Neural crest cell (in vitro differentiated cells): ENCODE measurements at regions not wholly inside any gene's neighbourhood (a gene's known extent, or its start where the extent isn't known, plus 50 kb on each side); places are given as distances from the start of the nearest gene placed in this dataset.

Experiments used
- DNase-seq: peaks from one replicate; pipeline ENCODE4 v3.0.0; 2021; ENCODE audit warnings: low read depth, mixed read lengths, low spot score
- H3K27ac Mint-ChIP-seq: one replicate; pipeline ENCODE4 v1.8.0; 2021; ENCODE audit warnings: mild to moderate bottlenecking, mixed read lengths; ENCODE audit not compliant: unreplicated experiment
- H3K27me3 Mint-ChIP-seq: 2 replicates; pipeline ENCODE4 v1.8.0; 2021; ENCODE audit warnings: low read depth, mild to moderate bottlenecking, mixed read lengths
- H3K36me3 Mint-ChIP-seq: 2 replicates; pipeline ENCODE4 v1.8.0; 2021; ENCODE audit warnings: low read depth, mild to moderate bottlenecking, mixed read lengths
- H3K4me1 Mint-ChIP-seq: 2 replicates; pipeline ENCODE4 v1.8.0; 2021; ENCODE audit warnings: mixed read lengths
- H3K4me3 Mint-ChIP-seq: one replicate; pipeline ENCODE4 v1.8.0; 2021; ENCODE audit warnings: mild to moderate bottlenecking, mixed read lengths
- H3K9me3 Mint-ChIP-seq: 2 replicates; pipeline ENCODE4 v1.8.0; 2021; ENCODE audit warnings: mixed read lengths
- CTCF ChIP-seq: fragments of 200-600 bp; sonication (generic); conservative IDR thresholded peaks from 2 replicates; pipeline ENCODE4 v1.5.0; 2021; ENCODE audit warnings: antibody characterized with exemption, mild to moderate bottlenecking

- TF ChIP-seq CTCF = no peak
- DNase-seq = no peak
- Mint-ChIP-seq H3K27me3 (no peaks in the 10 kb centered on the region), H3K9me3 (no peaks in the 10 kb centered on the region), H3K27ac (no peak overlapping the region), H3K4me3 (no peak overlapping the region), H3K4me1 (no peaks in the 10 kb centered on the region), H3K36me3 (no peaks in the 10 kb centered on the region)
Measured at GRCh38 chr10:9869205-9869604, 1148.5 kb upstream of the CELF2 start.

DNA sequence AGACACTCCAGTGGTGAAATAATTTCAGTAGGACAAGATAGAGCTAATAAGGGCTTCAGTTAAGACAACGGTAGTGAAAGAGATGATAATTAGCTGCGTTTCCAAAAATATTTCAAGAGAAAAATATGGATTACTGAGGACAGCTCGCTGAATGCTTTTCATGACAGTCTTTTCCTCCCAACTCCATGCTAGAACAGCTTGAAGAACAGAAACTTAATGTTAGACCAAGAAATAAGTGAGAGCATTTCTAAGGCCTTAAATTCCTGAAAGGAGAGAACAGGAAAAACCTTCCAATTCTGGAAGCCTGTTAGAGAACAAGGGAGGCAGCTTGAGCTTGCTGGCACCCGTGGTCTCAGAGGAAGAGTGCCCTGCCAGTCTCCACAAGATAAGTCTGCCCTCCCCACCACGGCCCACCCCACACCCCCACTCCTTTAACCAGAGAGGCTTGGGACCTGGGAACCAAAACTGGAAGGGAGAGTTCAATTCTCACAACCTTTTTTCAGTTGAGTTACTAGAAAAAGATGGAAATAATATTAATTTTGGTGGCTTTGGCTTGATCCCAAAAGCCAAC is 1148.0 kb upstream of the CELF2 start:
- Mint-ChIP-seq H3K9me3 (no peaks in the 10 kb centered on the region), H3K4me1 (no peaks in the 10 kb centered on the region), H3K27me3 (no peaks in the 10 kb centered on the region), H3K4me3 (no peak overlapping the region), H3K27ac (no peak overlapping the region), H3K36me3 (no peaks in the 10 kb centered on the region)
- DNase-seq = no peak
- no peak for TF ChIP-seq CTCF

DNA sequence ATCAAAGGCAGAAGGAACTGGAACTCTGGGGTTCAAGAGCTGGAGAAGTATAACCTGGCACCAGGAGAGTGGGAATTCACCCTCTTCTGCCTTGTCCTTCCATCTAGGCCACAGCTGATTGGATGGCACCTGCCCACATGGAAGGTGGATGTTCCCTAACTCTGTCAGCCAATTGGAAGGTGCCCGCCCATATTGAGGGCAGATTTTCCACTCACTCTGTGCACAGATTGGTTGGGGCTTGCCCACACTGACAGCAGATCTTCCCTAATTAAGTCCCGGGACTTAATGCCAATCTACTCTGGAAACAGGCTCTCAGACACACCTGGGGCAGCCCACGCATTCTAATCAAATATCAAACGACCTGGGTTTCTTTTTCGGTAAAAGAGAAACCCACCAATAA is 1142.3 kb upstream of the CELF2 start:
- no peaks in the 10 kb centered on the region for H3K36me3 Mint-ChIP-seq
- H3K4me1 Mint-ChIP-seq = no peaks in the 10 kb centered on the region
- no peaks in the 10 kb centered on the region for H3K27me3 Mint-ChIP-seq
- no peaks in the 10 kb centered on the region for H3K9me3 Mint-ChIP-seq
- no peak for DNase-seq
- no peak for TF ChIP-seq CTCF
- no peak overlapping the region for H3K4me3 Mint-ChIP-seq
- no peak overlapping the region for H3K27ac Mint-ChIP-seq

GRCh38 chr10:9877978-9878377 is 1139.7 kb upstream of the CELF2 start:
- no peaks in the 10 kb centered on the region for H3K27me3 Mint-ChIP-seq
- no peak for DNase-seq
- H3K27ac Mint-ChIP-seq = no peak overlapping the region
- no peaks in the 10 kb centered on the region for H3K4me1 Mint-ChIP-seq
- peaks cover 2% of the 10 kb centered on the region for H3K36me3 Mint-ChIP-seq
- peaks cover 3% of the 10 kb centered on the region for H3K9me3 Mint-ChIP-seq
- TF ChIP-seq CTCF = no peak
- no peak overlapping the region for H3K4me3 Mint-ChIP-seq

DNA sequence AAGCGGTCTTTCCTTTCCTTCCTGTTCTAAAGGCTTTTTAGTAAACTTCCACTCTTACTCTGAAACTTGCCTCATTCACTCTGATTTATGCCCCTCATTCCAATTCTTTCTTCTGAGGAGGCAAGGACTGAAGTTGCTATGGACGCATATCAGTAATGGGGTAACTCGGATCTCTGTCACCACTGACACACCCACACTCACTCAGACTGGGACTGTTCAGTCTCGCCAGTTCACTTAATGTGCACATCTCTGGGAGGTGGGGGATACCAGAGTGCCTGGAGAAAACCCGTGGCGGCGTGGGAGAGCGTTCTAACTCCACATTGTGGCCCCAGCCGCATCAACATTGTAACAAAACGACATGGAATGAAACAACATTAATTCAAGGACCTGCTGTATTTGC is 1139.3 kb upstream of the CELF2 start:
- TF ChIP-seq CTCF = no peak
- Mint-ChIP-seq H3K4me3 (no peak overlapping the region), H3K36me3 (peaks cover 2% of the 10 kb centered on the region), H3K9me3 (peaks cover 6% of the 10 kb centered on the region), H3K27me3 (no peaks in the 10 kb centered on the region), H3K27ac (no peak overlapping the region), H3K4me1 (no peaks in the 10 kb centered on the region)
- DNase-seq = no peak

DNA sequence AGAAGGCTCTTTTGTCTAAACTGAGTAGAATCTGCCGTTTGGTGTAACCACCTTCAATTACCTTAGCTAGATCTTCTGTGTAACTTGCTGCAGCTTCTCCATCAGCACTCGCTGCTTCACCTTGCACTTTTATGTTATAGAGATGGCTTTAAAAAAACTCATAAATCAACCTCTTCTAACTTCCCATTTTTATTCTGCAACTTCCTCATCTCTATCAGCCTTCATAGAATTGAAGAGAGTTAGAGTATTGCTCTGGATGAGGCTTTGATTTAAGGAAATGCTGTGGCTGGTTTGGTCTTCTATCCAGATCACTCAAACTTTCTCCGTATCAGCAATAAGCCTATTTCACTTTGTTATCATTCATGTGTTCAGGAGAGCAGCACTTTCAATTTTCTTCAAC is 1131.9 kb upstream of the CELF2 start:
- Mint-ChIP-seq H3K27ac (no peak overlapping the region), H3K4me3 (no peak overlapping the region), H3K27me3 (no peaks in the 10 kb centered on the region), H3K9me3 (peaks cover 12% of the 10 kb centered on the region), H3K36me3 (peaks cover 2% of the 10 kb centered on the region), H3K4me1 (no peaks in the 10 kb centered on the region)
- no peak for TF ChIP-seq CTCF
- no peak for DNase-seq
